ENCODE measurements at regions not wholly inside any gene's neighbourhood (a gene's known extent, or its start where the extent isn't known, plus 50 kb on each side); places are given as distances from the start of the nearest gene placed in this dataset.

DNA sequence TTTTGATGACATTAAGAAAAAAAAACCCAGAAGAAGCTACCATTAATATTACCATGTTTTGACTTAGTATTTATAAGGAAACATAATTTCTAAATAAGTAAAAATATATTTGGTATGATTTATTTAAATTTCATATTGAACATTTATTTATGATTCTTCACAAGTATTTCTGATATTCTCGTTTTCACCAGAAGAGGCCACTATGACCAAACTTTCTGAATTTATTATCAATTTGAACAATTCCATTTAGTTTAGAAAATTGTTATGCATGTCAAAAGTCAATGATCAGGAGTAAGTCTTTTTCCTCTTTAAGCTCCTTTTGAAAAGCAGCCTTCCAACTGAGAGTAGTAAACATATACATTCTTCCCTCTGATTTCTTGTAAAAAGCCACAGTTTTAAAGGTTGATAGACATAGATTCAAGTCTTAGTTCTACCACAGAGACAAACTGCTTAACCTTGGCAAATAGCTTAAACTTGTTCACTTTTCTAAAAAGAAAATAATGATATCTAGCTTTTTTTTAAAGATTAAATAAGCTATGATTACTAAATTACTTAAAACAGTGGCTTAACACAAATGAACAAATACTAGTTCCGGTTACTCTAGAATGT, 329.9 kb downstream of the TRIB2 start:
- Histone ChIP-seq H4K91ac (ENCODE audit: low read depth, low read length, poor library complexity) (no peak overlapping the region), H3K4me1 (ENCODE audit: control insufficient read depth in 2 of 2, insufficient read depth in 1 of 2, low read depth in 1 of 2, low read length in 2 of 2) (no peaks in the 10 kb centered on the region), H2BK15ac (ENCODE audit: low read length) (no peak overlapping the region), H3K9ac (ENCODE audit: low read depth, low read length, poor library complexity) (no peak overlapping the region), H3K23ac (ENCODE audit: low read depth, low read length, poor library complexity) (no peak overlapping the region), H2BK5ac (ENCODE audit: low read length) (no peak overlapping the region), H3K27me3 (ENCODE audit: control insufficient read depth in 3 of 3, insufficient read depth in 3 of 3, low read depth in 1 of 3, low read length in 3 of 3) (no peaks in the 10 kb centered on the region), H3K9me3 (replicated peaks in 1 of 2; ENCODE audit: control insufficient read depth in 2 of 2, insufficient read depth in 1 of 2, low read depth in 1 of 2, low read length in 2 of 2) (no peaks in the 10 kb centered on the region), H3K14ac (ENCODE audit: low read length) (no peak overlapping the region), H2AFZ (ENCODE audit: low read length) (no peak overlapping the region), H3K36me3 (replicated peaks in 1 of 2; ENCODE audit: control insufficient read depth in 2 of 2, insufficient read depth in 2 of 2, low read length in 2 of 2) (no peaks in the 10 kb centered on the region), H2AK5ac (ENCODE audit: low read depth, low read length) (no peak overlapping the region), H2BK12ac (ENCODE audit: low read length) (no peak overlapping the region), H3K4ac (ENCODE audit: low read length) (no peak overlapping the region), H4K8ac (ENCODE audit: low read depth, low read length) (no peak overlapping the region), H3K79me1 (ENCODE audit: low read depth, low read length) (no peaks in the 10 kb centered on the region), H2BK120ac (ENCODE audit: low read depth, low read length) (no peak overlapping the region), H3K4me2 (ENCODE audit: insufficient read depth, low read length, poor library complexity, severe bottlenecking) (no peak overlapping the region), H3K4me3 (ENCODE audit: low read length in 2 of 2) (no peak overlapping the region), H3K18ac (ENCODE audit: low read length) (no peak overlapping the region), H3K27ac (replicated peaks; ENCODE audit: low read length) (no peak overlapping the region)
- no CpG with 5 or more reads among the region's 2 CpGs for WGBS, 2 donors (ENCODE audit: extremely low coverage in 2 of 2, insufficient read length in 2 of 2, insufficient replicate concordance in 1 of 2)
- DNase-seq (ENCODE audit: low spot score) = no peak

DNA sequence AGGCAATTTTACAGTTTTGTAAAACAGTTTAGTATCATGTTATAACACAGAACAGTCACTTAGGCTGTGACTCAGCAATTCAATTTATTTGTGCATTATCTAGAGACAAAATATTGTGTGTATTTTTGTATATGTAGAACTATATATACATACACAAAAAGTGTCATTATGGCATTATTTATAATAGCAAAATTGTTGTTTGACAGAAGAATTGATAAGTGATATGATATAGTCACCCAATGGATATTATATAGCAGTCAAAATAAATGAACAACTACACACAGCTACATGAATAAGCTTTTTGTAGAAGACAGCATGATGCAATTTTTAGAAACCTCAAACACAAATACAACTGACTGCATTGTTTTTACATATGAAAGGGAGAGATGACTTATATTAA, 334.0 kb downstream of the TRIB2 start:
- Histone ChIP-seq H3K9me3 (replicated peaks in 1 of 2; ENCODE audit: control insufficient read depth in 2 of 2, insufficient read depth in 1 of 2, low read depth in 1 of 2, low read length in 2 of 2) (no peaks in the 10 kb centered on the region), H3K27me3 (ENCODE audit: control insufficient read depth in 3 of 3, insufficient read depth in 3 of 3, low read depth in 1 of 3, low read length in 3 of 3) (no peaks in the 10 kb centered on the region), H2AFZ (ENCODE audit: low read length) (no peak overlapping the region), H2AK5ac (ENCODE audit: low read depth, low read length) (no peak overlapping the region), H2BK5ac (ENCODE audit: low read length) (no peak overlapping the region), H3K4me2 (ENCODE audit: insufficient read depth, low read length, poor library complexity, severe bottlenecking) (no peak overlapping the region), H3K23ac (ENCODE audit: low read depth, low read length, poor library complexity) (no peak overlapping the region), H3K79me1 (ENCODE audit: low read depth, low read length) (no peaks in the 10 kb centered on the region), H4K8ac (ENCODE audit: low read depth, low read length) (no peak overlapping the region), H3K4me3 (ENCODE audit: low read length in 2 of 2) (no peak overlapping the region), H3K14ac (ENCODE audit: low read length) (no peak overlapping the region), H2BK15ac (ENCODE audit: low read length) (no peak overlapping the region), H3K4me1 (ENCODE audit: control insufficient read depth in 2 of 2, insufficient read depth in 1 of 2, low read depth in 1 of 2, low read length in 2 of 2) (no peaks in the 10 kb centered on the region), H4K91ac (ENCODE audit: low read depth, low read length, poor library complexity) (no peak overlapping the region), H2BK120ac (ENCODE audit: low read depth, low read length) (no peak overlapping the region), H3K4ac (ENCODE audit: low read length) (no peak overlapping the region), H3K27ac (replicated peaks; ENCODE audit: low read length) (no peak overlapping the region), H3K18ac (ENCODE audit: low read length) (no peak overlapping the region), H3K36me3 (replicated peaks in 1 of 2; ENCODE audit: control insufficient read depth in 2 of 2, insufficient read depth in 2 of 2, low read length in 2 of 2) (no peaks in the 10 kb centered on the region), H3K9ac (ENCODE audit: low read depth, low read length, poor library complexity) (no peak overlapping the region), H2BK12ac (ENCODE audit: low read length) (no peak overlapping the region)
- no peak for DNase-seq (ENCODE audit: low spot score)

DNA sequence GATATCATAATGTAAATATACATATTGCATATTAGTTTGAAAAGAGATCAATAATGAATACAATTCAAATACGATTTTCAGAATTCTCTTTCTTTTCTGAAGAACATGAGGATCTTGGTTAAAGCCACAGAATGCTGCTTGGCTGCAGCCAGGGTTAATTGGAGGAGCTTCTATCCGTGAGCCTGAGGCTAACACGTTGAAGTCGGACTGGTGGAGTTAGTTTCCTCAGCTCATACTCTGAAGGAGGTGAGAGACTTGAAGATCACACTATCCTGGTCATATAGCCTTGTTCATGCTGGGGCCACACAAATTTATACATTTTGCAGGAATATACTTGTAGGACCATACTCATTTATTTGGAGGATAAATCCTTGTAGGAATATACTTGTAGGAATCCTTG, 335.8 kb downstream of the TRIB2 start:
- Histone ChIP-seq H2BK5ac (ENCODE audit: low read length) (no peak overlapping the region), H3K23ac (ENCODE audit: low read depth, low read length, poor library complexity) (no peak overlapping the region), H3K4me1 (ENCODE audit: control insufficient read depth in 2 of 2, insufficient read depth in 1 of 2, low read depth in 1 of 2, low read length in 2 of 2) (no peaks in the 10 kb centered on the region), H4K91ac (ENCODE audit: low read depth, low read length, poor library complexity) (no peak overlapping the region), H3K4ac (ENCODE audit: low read length) (no peak overlapping the region), H3K36me3 (replicated peaks in 1 of 2; ENCODE audit: control insufficient read depth in 2 of 2, insufficient read depth in 2 of 2, low read length in 2 of 2) (no peaks in the 10 kb centered on the region), H3K4me3 (ENCODE audit: low read length in 2 of 2) (no peak overlapping the region), H4K8ac (ENCODE audit: low read depth, low read length) (no peak overlapping the region), H3K9ac (ENCODE audit: low read depth, low read length, poor library complexity) (no peak overlapping the region), H3K18ac (ENCODE audit: low read length) (no peak overlapping the region), H2AK5ac (ENCODE audit: low read depth, low read length) (no peak overlapping the region), H2BK120ac (ENCODE audit: low read depth, low read length) (no peak overlapping the region), H3K27me3 (ENCODE audit: control insufficient read depth in 3 of 3, insufficient read depth in 3 of 3, low read depth in 1 of 3, low read length in 3 of 3) (no peaks in the 10 kb centered on the region), H2BK12ac (ENCODE audit: low read length) (no peak overlapping the region), H3K9me3 (replicated peaks in 1 of 2; ENCODE audit: control insufficient read depth in 2 of 2, insufficient read depth in 1 of 2, low read depth in 1 of 2, low read length in 2 of 2) (no peaks in the 10 kb centered on the region), H2BK15ac (ENCODE audit: low read length) (no peak overlapping the region), H2AFZ (ENCODE audit: low read length) (no peak overlapping the region), H3K27ac (replicated peaks; ENCODE audit: low read length) (no peak overlapping the region), H3K14ac (ENCODE audit: low read length) (no peak overlapping the region), H3K79me1 (ENCODE audit: low read depth, low read length) (no peaks in the 10 kb centered on the region), H3K4me2 (ENCODE audit: insufficient read depth, low read length, poor library complexity, severe bottlenecking) (no peak overlapping the region)
- WGBS, 2 donors (ENCODE audit: extremely low coverage in 2 of 2, insufficient read length in 2 of 2, insufficient replicate concordance in 1 of 2) = no CpG with 5 or more reads among the region's 4 CpGs
- no peak for DNase-seq (ENCODE audit: low spot score)

DNA sequence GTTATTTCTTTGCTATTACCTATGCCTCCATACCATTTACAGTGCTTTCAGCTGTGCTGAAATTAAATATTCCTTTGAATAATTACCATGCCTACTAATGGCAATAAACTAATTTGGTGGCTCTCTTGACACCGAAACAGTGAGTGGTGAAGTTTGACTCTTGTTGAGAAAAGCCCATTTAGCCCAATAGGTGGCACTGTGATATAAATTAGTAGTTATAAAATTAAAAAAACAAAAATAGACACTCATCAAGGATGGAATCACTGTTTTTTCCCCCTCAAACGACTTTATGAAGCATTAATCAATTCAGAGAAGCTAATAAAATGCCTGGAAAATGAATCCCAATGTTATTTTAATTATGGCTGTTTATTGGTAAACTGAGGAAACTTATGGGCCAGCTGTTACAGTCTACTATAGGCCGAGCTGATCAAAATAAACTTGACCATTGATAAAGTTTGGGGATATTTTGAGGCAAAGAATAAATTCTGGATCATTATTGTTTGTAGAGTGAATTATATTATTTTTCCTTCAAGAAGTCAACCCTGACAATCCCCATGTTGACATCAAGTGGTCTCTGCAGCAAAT, 339.6 kb downstream of the TRIB2 start:
- no peak overlapping the region for H2AFZ ChIP-seq (ENCODE audit: low read length)
- no peak overlapping the region for H3K4ac ChIP-seq (ENCODE audit: low read length)
- H2BK12ac ChIP-seq (ENCODE audit: low read length) = no peak overlapping the region
- H3K4me3 ChIP-seq (ENCODE audit: low read length in 2 of 2) = no peak overlapping the region
- no peak for DNase-seq (ENCODE audit: low spot score)
- H3K27me3 ChIP-seq (ENCODE audit: control insufficient read depth in 3 of 3, insufficient read depth in 3 of 3, low read depth in 1 of 3, low read length in 3 of 3) = peaks cover 0 to 8% (median 0%) of the 10 kb centered on the region in 3 experiments
- no peak overlapping the region for H2AK5ac ChIP-seq (ENCODE audit: low read depth, low read length)
- H3K79me1 ChIP-seq (ENCODE audit: low read depth, low read length) = no peaks in the 10 kb centered on the region
- no peak overlapping the region for H3K27ac ChIP-seq (replicated peaks; ENCODE audit: low read length)
- no peaks in the 10 kb centered on the region for H3K4me1 ChIP-seq (ENCODE audit: control insufficient read depth in 2 of 2, insufficient read depth in 1 of 2, low read depth in 1 of 2, low read length in 2 of 2)
- no peaks in the 10 kb centered on the region for H3K9me3 ChIP-seq (replicated peaks in 1 of 2; ENCODE audit: control insufficient read depth in 2 of 2, insufficient read depth in 1 of 2, low read depth in 1 of 2, low read length in 2 of 2)
- H3K36me3 ChIP-seq (replicated peaks in 1 of 2; ENCODE audit: control insufficient read depth in 2 of 2, insufficient read depth in 2 of 2, low read length in 2 of 2) = no peaks in the 10 kb centered on the region
- H3K14ac ChIP-seq (ENCODE audit: low read length) = no peak overlapping the region
- no peak overlapping the region for H3K18ac ChIP-seq (ENCODE audit: low read length)
- no peak overlapping the region for H3K9ac ChIP-seq (ENCODE audit: low read depth, low read length, poor library complexity)
- no peak overlapping the region for H3K4me2 ChIP-seq (ENCODE audit: insufficient read depth, low read length, poor library complexity, severe bottlenecking)
- H3K23ac ChIP-seq (ENCODE audit: low read depth, low read length, poor library complexity) = no peak overlapping the region
- no peak overlapping the region for H2BK120ac ChIP-seq (ENCODE audit: low read depth, low read length)
- no CpG with 5 or more reads among the region's 3 CpGs for WGBS, 2 donors (ENCODE audit: extremely low coverage in 2 of 2, insufficient read length in 2 of 2, insufficient replicate concordance in 1 of 2)
- H2BK5ac ChIP-seq (ENCODE audit: low read length) = no peak overlapping the region
- H2BK15ac ChIP-seq (ENCODE audit: low read length) = no peak overlapping the region
- no peak overlapping the region for H4K91ac ChIP-seq (ENCODE audit: low read depth, low read length, poor library complexity)
- no peak overlapping the region for H4K8ac ChIP-seq (ENCODE audit: low read depth, low read length)

All from neuronal stem cell (in vitro differentiated cells).